C1 segment of cervical spinal cord (tissue), 14 donors: ENCODE measurements at regions not wholly inside any gene's neighbourhood (a gene's known extent, or its start where the extent isn't known, plus 50 kb on each side); places are given as distances from the start of the nearest gene placed in this dataset.
A peak's percentile ranks its signal among the peaks of the same experiment; 100 is the strongest.
"Not testable (repeated sequence)": the region's sequence is repeated elsewhere in the genome, so short reads cannot be mapped to it uniquely, and the experiment has no call there.

ENCODE experiments used
- DNase-seq, 14 donors: peaks; one replicate each; lab custom pipeline; 2025; lab: John Stamatoyannopoulos, UW

DNA sequence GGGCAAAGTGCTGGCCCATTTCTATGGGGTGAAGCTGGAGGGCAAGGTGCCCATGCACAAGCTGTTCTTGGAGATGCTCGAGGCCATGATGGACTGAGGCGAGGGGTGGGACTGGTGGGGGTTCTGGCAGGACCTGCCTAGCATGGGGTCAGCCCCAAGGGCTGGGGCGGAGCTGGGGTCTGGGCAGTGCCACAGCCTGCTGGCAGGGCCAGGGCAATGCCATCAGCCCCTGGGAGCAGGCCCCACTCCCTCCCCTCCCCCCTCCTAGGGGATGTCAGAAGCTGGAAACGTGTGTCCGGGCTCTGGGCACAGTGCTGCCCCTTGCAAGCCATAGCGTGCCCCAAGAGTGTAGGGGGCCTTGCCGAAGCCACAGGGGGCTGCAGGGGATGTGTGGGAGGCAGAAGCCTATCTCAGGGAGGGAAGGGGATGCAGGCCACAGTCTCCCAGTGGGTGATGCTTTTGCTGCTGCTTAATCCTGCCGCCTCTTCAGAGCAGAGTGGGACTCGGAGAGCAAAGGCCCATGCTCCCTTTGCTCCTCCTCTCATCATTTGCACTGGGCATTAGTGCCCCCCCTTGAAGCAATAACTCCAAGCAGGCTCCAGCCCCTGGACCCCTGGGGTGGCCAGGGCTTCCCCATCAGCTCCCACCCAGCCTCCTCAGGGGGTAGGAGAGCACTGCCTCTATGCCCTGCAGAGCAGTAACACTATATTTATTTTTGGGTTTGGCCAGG, 85.2 kb downstream of the MRPL57 start:
- DNase-seq: not testable (repeated sequence)

DNA sequence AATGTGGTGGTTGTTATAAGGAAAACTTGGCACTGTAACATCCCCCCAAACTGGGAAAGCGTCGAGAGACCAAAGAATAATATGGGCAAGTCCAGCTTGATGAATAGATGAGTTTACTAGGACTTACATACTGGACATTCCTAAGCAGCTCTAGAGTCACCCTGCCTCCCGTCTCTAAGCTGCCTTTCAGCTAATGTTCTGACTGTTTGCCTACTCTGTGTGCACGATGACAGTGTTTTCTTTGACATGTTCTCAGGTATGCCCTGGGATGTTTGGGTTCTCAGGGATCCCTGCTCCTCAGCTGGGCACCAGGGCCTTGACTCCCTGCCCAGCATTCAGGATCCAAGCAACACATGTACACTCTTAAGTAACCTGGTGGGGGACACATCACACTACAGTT, 87.5 kb downstream of the MRPL57 start:
- DNase-seq: not testable (repeated sequence)

DNA sequence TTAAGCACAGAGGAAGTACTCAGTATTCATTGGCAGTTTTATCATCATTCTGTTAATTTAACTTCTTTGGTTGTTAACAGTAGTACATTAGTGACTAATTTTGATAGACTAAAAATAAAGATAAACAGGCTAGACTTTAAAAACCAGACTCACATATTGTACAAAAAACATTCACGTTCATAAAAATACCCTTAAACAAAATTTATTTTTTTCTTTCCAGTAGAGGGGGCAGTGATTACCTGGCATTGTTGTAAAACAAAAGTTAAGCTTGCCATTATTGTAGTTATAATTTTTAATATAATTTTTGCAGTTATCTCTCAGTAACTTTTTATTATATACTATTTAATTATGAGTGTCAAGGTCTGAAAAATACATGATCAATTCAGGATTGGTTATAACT, 92.0 kb downstream of the MRPL57 start:
- DNase-seq: not testable (repeated sequence)

GRCh38 chr13:21272439-21272838, 96.0 kb downstream of the MRPL57 start:
- not testable (repeated sequence) for DNase-seq

GRCh38 chr13:21274457-21274856, 98.0 kb downstream of the MRPL57 start:
- DNase-seq: not testable (repeated sequence)

DNA sequence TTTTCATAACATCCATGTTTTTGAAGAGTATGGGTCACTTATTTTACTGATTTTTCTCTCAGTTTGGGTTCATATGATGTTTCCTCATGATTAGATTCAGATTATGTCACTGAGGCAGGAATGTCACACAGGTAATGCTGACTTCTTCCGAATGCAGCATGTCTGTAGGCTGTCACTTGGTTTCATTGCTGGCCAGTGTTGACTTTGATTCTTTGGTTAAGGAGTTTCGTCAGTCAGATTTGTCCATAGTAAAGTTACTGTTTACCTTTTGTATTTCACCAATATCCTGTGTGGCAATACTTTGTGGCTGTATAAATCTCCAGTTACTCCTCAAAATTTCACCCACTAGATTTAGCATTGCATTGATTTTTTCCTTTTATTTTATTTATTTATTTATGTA, 105.6 kb downstream of the MRPL57 start:
- DNase-seq: no peak

- no peak for DNase-seq
These were observed 111.0 kb downstream of the MRPL57 start for GRCh38 chr13:21287331-21287907.

DNA sequence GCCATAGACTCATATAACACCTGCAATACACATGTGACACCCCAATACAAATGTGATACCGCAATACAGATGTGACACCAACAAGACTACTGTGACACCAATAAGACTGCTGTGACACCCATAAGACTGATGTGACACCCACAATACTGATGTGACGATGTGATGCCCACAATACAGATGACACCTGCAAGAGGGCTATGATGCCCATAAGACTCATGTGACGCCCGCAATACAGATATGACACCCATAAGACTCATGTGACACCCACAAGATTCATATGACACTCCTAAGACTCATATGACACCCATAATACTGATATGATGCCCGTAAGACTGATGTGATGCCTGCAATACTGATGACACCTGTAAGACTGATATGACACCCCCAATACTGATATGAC, 113.0 kb downstream of the MRPL57 start:
- no peak for DNase-seq

DNA sequence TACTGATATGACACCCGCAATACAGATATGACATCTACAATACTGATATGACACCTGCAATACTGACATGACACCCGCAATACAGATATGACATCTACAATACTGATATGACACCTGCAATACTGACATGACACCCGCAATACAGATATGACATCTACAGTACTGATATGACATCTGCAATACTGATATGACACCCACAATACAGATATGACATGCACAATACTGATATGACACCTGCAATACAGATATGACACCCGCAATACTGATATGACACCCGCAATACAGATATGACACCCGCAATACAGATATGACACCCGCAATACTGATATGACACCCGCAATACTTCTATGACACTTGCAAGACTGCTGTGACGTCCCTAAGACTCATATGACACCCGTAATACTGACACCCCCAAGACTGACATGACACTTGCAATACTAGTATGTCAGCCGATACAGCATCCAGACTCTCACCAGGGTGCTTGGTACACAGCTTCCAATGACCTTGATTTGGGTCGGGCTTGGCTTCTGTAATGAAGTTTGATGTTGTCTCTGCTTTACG, 114.1 kb downstream of the MRPL57 start:
- DNase-seq: not testable (repeated sequence)

DNA sequence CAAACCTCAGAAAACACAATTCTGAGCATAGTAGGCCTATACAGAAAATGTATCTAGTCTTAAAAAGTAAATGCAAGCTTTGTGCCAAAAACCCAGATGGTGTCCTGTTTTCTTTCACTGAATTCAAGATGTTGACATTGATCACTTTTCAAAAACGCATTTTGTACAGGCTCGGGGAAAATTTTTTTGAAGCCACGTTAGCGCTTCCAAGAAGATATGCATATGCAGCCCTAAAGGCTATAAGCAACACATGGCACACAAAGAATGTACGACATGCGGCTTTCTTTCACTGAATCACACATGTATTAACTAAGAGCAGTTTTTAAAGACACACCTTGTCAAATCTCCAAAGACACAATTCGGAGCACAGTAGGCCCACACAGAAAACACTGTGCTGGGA, 115.4 kb downstream of the MRPL57 start:
- DNase-seq: no peak

DNA sequence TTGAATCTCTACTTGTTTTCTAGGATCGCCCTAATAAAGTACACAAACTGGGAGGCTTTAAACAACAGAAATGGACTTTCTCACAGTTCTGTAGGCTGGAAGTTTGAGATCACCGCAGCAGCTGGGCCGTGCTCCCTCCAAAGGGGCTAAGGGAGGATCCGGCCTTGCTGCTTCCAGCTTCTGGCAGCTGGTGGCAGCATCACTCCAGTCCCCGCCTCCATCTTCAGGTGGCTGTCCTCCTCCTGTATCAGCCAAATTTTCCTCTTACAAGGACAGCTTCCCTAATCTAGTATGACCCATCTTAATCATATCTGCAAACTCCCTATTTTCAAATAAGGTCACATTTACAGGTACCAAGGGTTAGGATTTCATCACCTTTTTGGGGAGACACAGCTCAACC, 120.5 kb downstream of the MRPL57 start:
- peak in 10 of 14 donors; percentile 15 to 46 (median 33) for DNase-seq

DNA sequence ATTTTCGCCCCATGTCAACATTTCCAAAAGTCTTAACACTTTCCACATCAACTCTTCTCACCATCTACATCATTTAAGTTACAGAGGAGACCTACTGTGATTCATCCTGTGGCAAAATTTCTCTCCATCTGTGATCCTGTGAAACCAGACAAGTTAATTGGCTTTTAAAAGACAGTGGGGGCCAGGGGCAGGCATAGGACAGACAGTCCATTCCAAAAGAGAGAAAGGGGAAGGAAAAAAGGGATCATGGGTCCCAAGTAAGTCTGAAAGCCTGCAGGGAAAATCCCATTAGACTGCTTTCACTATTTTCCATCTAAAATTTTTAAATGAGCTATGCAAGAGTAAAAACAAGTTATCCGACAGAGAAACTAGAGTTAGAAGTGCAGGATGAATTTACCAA, 121.0 kb downstream of the MRPL57 start:
- peak in 1 of 14 donors; percentile 38 for DNase-seq

DNA sequence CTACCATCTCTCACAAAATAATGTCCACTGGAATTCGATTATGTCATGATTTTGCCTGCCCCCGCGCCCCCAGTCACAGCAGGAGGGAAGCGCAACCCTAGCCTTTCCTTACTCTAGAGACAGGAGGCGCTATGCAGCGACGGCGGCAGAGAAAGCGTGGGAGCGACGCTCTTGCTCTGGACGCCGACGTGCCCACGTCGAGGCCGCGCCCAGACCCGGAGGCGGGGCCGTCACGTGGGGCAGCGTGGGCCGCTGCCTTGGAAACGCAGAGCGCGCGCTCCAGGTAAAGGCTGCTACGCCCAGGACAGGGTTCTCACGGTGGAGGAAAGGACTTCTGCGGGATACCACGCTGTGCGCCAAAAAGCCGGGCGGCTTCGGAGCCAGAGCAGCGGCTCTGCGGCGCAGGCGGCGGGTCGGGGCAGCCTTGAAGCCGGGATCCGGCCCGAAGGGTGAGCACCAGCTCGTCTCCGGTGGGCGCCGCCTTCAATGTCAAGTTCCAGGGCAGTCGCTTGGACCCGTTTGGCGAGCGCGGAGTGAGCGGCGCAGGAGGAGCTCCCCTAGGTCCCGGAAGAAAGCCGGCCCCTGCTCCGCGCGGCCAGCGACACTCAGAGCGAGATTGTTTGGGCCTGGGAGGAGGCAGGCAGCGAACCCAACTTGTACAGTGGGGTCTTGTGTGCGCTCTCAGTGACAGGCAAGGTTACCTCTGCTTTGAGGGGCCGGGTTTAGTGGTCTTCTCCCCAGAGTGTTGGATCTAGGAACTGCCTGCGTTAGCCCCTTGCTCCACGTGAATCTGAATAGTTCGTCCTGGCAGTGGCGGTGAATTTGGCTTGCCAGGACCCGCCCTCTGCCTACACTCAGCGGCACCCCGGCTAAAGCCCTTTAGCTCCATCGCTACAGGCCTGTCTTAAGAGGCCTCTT, 121.7 kb downstream of the MRPL57 start:
- DNase-seq: peak; percentile 11 to 88 (median 74)

GRCh38 chr13:21304256-21304655, 127.8 kb downstream of the MRPL57 start:
- no peak for DNase-seq

GRCh38 chr13:21306300-21307073, 130.0 kb downstream of the MRPL57 start:
- DNase-seq: not testable (repeated sequence)

- DNase-seq: not testable (repeated sequence)
These were observed 130.7 kb downstream of the MRPL57 start for GRCh38 chr13:21307158-21307557.

- DNase-seq: no peak
These were observed 132.4 kb downstream of the MRPL57 start for GRCh38 chr13:21308906-21309305.

- no peak for DNase-seq
These were observed 133.2 kb downstream of the MRPL57 start for GRCh38 chr13:21309542-21310172.

DNA sequence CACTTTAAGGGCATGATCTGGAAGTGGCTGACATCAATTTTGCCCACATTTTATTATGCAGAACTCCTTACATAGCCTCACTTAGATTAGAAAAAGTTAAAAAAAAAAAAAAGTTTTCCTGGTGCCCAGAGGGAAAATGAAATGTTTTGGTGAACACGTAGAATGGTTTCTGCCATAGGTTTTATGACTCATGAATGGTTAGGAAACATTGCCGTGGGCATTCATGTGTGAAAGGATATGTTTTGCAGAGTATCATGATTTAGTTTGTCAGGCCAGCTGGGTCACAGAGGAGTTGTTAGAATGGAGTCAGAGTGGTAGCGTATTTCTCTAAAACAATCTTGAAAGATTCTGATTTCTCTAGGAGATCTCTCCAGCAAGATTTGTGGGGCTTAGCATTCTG, 133.8 kb downstream of the MRPL57 start:
- DNase-seq: no peak

GRCh38 chr13:21314976-21315375, 138.5 kb downstream of the MRPL57 start:
- DNase-seq: not testable (repeated sequence)

GRCh38 chr13:21316376-21316775, 139.9 kb downstream of the MRPL57 start:
- DNase-seq: no peak
